AG20443 (cell line): ENCODE measurements at regions not wholly inside any gene's neighbourhood (a gene's known extent, or its start where the extent isn't known, plus 50 kb on each side); places are given as distances from the start of the nearest gene placed in this dataset.
"Not testable (repeated sequence)": the region's sequence is repeated elsewhere in the genome, so short reads cannot be mapped to it uniquely, and the experiment has no call there.

Source experiments
- DNase-seq: peaks from one replicate; pipeline ENCODE4 v3.0.0; 2012; ENCODE audit warnings: low spot score, mixed read lengths

DNA sequence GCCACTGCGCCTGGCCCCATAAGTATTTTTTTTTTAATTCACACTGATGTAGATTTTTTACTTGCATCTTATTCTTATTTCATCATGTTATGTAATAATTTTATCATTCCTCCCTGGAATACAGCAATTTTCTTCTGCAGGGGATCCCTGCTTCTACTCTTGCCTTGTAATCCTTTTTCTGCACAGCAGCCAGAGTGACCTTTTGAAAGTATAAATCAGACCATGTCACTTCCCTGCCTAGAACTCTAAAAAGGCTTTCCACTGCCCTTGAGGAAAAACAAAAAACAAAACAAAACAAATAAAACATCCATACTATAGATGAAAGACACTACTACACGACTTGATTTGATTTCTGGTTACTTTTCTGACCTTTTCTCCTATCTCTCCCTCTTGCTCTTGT lies 1334.7 kb downstream of the REEP3 start:
- no peak for DNase-seq

GRCh38 chr10:64859911-64860310 lies 1338.7 kb downstream of the REEP3 start:
- DNase-seq: no peak

- no peak for DNase-seq
Observed at GRCh38 chr10:64863836-64864235, 1342.6 kb downstream of the REEP3 start.

DNA sequence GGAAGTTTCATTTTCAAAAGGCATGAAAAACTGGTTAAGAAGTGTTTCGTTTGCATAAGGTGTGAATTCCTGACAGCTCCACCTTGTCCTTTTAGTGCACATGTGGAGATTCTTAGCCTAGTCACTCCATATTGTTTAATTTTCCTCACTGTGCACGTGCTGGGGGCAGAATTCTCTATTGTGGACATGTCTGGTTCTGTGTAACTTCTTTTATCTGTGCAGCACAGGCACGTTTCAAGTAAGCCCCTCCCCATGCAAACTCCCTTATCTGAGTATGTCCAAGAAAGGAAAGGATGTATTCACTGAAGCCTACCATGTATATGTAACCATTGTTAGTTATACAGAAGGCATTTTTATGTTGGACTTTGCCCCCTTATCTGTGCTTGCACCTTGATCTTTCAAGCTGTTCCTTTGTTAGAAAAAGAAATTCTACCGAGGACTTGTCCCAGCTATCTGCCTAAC lies 1346.3 kb downstream of the REEP3 start:
- DNase-seq: no peak

DNA sequence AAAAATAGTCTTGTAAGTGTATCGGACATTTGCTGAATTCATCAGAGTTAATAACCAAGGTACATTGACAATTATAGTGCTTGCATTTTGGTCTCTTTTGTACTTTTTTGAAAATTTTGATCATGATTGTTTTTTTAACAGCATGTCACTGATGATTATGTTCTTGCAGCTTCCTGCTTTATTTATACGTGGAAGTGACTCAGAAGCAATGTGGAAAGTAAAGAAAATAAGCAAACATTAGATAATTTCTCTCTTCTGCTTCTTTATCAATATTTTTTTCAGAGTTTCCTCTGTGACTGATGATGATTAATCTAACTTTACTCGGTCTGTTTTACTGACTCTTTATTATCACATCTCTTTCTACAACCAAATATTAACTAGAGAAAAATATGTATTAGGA lies 1351.9 kb downstream of the REEP3 start:
- DNase-seq: no peak

DNA sequence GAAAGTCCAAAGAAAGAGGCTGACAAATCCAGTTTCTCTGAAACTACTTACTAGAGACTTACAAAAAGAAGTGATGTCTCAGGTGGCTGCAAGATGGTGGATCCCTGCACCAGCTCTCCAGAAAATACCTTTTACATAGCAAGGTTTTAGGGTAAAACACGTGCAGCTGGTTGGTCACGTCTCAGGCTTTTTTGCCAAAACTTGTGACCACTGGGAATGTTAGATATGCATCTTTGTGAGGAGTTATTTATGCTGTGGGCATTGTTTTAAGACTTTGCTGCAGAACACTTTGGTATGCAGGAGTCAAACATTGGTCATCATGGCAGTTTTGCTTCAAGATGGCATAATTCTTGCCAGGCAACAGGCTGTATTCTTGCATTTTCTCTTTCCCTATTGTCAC lies 1352.8 kb downstream of the REEP3 start:
- DNase-seq: no peak

GRCh38 chr10:64880546-64880945 lies 1359.3 kb downstream of the REEP3 start:
- DNase-seq: no peak

GRCh38 chr10:64881257-64881656 lies 1360.1 kb downstream of the REEP3 start:
- DNase-seq: no peak

DNA sequence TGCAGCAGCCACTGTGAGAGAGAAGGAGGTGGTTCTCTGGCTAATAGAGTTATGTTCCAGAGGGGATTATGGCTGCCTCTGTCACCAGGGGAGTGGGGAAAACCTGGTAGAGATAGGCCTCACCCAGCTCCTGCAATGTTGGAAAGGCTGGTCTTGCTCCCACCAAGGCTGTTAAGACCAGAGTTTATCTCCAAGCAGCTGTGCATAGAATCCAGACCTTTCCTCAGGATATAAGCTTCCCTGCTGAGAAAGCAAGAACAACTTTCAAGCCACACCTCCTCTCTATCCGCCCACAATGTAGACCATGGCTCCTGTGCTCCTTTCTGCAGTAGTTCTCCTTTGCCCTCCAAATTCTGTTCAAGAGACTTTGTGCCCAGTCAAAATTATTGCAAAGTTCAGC lies 1375.4 kb downstream of the REEP3 start:
- DNase-seq: no peak

- DNase-seq: not testable (repeated sequence)
Observed at GRCh38 chr10:64906311-64906710, 1385.1 kb downstream of the REEP3 start.

GRCh38 chr10:64924306-64924705 lies 1403.1 kb downstream of the REEP3 start:
- DNase-seq: not testable (repeated sequence)

GRCh38 chr10:64952042-64952441 lies 1430.8 kb downstream of the REEP3 start:
- no peak for DNase-seq

DNA sequence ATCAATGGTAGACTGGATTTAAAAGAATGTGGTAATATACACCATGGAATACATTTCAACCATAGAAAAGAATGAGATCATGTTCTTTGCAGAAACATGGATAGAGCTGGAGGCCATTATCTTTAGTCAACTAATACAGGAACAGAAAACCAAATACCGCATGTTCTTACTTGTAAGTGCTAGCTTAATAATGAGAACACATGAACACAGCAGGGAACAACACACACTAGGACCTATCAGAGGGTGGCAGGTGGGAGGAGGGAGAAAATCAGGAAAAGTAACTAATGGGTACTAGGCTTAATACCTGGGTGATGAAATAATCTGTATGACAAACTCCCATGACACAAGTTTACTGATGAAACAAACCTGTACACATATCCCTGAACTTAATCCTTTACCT lies 1435.2 kb downstream of the REEP3 start:
- no peak for DNase-seq

GRCh38 chr10:64959116-64959515 lies 1437.9 kb downstream of the REEP3 start:
- no peak for DNase-seq

DNA sequence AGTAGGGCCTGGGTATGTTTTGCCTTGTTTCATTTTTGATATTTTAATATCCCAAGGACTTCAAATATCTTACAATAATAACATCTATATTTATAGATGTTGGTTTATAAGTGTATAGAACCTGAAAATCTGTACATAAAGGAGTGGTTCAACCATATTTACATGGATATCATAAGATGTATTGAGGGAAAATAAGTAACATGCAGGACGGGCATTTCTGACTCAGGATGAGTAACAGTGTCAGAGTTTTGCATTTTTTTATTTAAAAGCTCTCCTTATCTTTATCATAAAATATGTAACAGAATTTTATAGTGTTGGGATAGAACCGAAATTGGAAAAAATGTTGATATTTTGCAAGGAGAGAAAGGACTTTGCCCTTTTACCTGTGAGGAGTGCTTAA lies 1438.7 kb downstream of the REEP3 start:
- DNase-seq: no peak

- no peak for DNase-seq
Observed at GRCh38 chr10:64973391-64973790, 1452.2 kb downstream of the REEP3 start.

DNA sequence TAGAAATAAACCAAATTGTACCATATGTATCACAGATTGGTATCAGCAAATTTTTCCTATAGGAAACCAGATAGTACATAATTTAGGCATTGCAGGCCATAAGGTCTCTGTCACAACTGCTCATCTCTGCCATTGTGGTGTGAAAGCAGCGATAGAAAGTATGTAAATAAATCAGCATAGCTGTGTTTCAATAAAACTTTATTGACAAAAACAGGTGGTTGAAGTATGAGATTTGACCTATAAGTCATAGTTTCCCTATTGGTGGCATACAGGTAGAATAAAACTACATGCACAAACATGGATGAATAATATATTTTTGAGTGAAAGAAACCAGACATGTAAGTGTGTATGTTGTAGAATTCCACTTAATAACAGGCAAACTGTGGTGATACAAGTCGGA lies 1454.9 kb downstream of the REEP3 start:
- no peak for DNase-seq

DNA sequence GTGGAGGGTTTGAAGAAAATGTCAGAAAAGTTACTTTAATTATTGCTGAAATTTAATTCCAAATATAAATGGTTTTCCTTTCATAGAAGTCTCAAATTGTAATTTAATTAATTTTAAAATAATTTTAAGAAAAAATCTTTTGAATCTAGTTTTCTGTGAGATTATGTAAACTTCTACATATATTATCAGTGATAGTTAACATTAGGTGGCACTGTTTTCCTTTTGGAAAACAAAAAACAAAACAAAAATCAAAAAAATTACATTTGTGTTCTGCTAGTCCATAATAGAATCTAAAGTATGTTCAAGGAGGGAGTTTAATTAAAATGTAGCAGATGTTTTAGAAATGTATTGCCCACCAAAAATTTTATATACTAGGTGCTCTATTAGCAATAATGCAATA lies 1456.7 kb downstream of the REEP3 start:
- DNase-seq: no peak

GRCh38 chr10:64996886-64997285 lies 1475.7 kb downstream of the REEP3 start:
- no peak for DNase-seq

GRCh38 chr10:65010845-65011244 lies 1489.6 kb downstream of the REEP3 start:
- no peak for DNase-seq

- DNase-seq: no peak
Observed at GRCh38 chr10:65017523-65017922, 1496.3 kb downstream of the REEP3 start.

DNA sequence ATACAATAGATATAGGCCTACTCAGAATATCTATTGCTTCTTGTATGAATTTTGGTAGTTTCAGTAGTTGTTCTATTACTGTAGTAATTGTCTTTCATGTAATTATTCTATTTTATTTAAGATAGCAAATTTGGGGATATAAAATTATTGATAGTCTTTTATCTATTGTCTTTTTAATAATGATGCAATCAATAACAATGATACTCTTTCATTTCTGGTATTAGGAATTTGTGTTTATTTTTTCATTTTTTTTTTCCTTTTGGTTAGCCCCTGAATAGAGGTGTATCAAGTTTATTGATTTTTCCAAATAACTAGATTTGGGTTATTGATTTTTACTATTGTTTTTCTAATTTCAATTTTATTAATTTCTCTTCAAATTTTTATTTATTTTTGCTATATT lies 1503.7 kb downstream of the REEP3 start:
- DNase-seq: no peak

GRCh38 chr10:65030263-65030662 lies 1509.1 kb downstream of the REEP3 start:
- DNase-seq: no peak

DNA sequence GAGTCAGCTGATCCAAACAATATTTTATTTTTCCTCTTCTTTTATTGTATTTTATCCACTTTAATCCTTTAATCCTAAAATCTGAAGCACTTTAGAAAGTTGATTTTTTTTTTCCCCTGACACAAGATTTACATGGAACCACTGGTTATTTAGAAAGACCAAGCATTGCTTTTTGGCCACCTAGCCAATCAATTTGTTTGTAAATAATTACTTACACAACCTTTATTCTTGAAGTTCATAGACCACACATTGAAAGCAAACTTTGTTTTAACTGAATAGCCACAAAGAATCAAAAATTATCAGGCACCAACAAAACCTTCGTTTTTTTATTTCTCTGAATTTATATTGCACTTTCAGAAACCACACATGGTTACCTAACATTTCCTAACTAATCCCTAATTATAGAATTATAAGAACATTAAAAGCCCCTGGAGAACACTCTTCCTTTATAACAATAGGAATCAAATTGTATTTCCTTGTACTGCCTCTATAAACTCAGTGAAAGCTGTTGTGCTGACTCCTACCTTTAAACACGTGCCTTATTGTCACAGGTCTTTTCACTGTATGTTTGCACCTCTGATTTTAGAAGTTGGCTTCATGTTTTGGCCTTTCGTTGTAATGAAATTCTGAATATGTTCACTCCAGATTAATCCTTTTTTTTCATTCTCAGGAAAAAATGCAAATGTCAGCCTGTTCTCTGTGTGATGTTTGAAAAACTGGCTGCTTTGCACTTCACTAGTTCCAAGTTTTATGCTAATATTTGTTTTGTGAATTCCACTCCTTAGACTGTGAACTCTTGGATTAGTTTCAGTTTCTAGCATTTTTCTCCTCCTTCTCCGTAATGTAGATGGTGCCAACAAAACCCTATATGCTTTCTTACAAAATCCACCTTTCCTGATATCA lies 1511.9 kb downstream of the REEP3 start:
- DNase-seq: no peak
